ENCODE measurements at regions not wholly inside any gene's neighbourhood (a gene's known extent, or its start where the extent isn't known, plus 50 kb on each side); places are given as distances from the start of the nearest gene placed in this dataset.

GRCh38 chr1:78722521-78722920 lies 72.9 kb downstream of the IFI44 start:
- H3K36me3 ChIP-seq: no peaks in the 10 kb centered on the region
- intact Hi-C loops (cut with DNase I): no loop called here
- no peaks in the 10 kb centered on the region for H3K27me3 ChIP-seq
- H3K4me3 ChIP-seq: no peak overlapping the region
- TF ChIP-seq CTCF (IDR thresholded peaks at IDR 0.05): no peak
- no peaks in the 10 kb centered on the region for H3K9me3 ChIP-seq
- DNase-seq: no peak
- no peaks in the 10 kb centered on the region for H3K4me1 ChIP-seq
- H3K27ac ChIP-seq: no peak overlapping the region
- no peak for ATAC-seq
- no peak for FAIRE-seq
- 13 to 31% methylated on average over 1 of the region's 1 CpG for WGBS, 2 donors

GRCh38 chr1:78722947-78723346 lies 73.3 kb downstream of the IFI44 start:
- no peaks in the 10 kb centered on the region for H3K27me3 ChIP-seq
- no peak for TF ChIP-seq CTCF (IDR thresholded peaks at IDR 0.05)
- H3K36me3 ChIP-seq: no peaks in the 10 kb centered on the region
- WGBS, 2 donors: 66 to 73% methylated on average over 3 of the region's 3 CpGs
- FAIRE-seq: no peak
- no peak for DNase-seq
- no peaks in the 10 kb centered on the region for H3K9me3 ChIP-seq
- H3K27ac ChIP-seq: no peak overlapping the region
- intact Hi-C loops (cut with DNase I): no loop called here
- H3K4me3 ChIP-seq: no peak overlapping the region
- H3K4me1 ChIP-seq: no peaks in the 10 kb centered on the region
- no peak for ATAC-seq

GRCh38 chr1:78726686-78727085 lies 77.1 kb downstream of the IFI44 start:
- Histone ChIP-seq H3K4me1 (no peaks in the 10 kb centered on the region), H3K27me3 (no peaks in the 10 kb centered on the region), H3K36me3 (no peaks in the 10 kb centered on the region), H3K4me3 (no peak overlapping the region), H3K9me3 (no peaks in the 10 kb centered on the region), H3K27ac (no peak overlapping the region)
- ATAC-seq (no peak), DNase-seq (no peak), FAIRE-seq (no peak)
- intact Hi-C loops (cut with DNase I): no loop called here
- 48 to 74% methylated on average over 1 of the region's 1 CpG for WGBS, 2 donors
- no peak for TF ChIP-seq CTCF (IDR thresholded peaks at IDR 0.05)

GRCh38 chr1:78728359-78728758 lies 78.7 kb downstream of the IFI44 start:
- 63 to 76% methylated on average over 12 of the region's 12 CpGs for WGBS, 2 donors
- peak in 1 of 6 donors; percentile 34 for DNase-seq
- intact Hi-C loops (cut with DNase I): no loop called here
- Histone ChIP-seq H3K36me3 (no peaks in the 10 kb centered on the region), H3K4me3 (no peak overlapping the region), H3K9me3 (no peaks in the 10 kb centered on the region), H3K27ac (no peak overlapping the region), H3K27me3 (no peaks in the 10 kb centered on the region), H3K4me1 (no peaks in the 10 kb centered on the region)
- ATAC-seq: no peak
- no peak for FAIRE-seq
- TF ChIP-seq CTCF (IDR thresholded peaks at IDR 0.05): no peak

DNA sequence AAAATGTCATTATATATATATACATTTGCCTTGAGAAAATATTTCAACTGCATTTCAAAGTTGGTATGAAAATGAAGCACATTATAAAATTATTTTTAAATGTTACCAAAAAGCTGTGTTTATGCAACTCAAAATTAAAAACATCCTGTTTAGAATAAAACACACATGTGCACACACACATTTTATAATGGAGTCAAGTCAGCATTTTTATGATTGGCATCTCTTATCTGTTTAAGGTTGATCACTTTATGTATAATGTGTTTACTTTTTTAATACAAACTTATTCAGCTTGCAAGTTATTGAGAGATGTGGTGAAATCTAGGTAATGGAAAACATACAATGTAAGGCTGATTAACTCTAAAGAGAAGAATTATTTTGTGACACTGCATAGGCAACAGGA lies 80.4 kb downstream of the IFI44 start:
- ATAC-seq: no peak
- DNase-seq: no peak
- TF ChIP-seq CTCF (IDR thresholded peaks at IDR 0.05): no peak
- no peak overlapping the region for H3K27ac ChIP-seq
- no peak for FAIRE-seq
- intact Hi-C loops (cut with DNase I): no loop called here
- H3K4me3 ChIP-seq: no peak overlapping the region
- H3K4me1 ChIP-seq: no peaks in the 10 kb centered on the region
- H3K27me3 ChIP-seq: no peaks in the 10 kb centered on the region
- H3K36me3 ChIP-seq: no peaks in the 10 kb centered on the region
- H3K9me3 ChIP-seq: no peaks in the 10 kb centered on the region
